H9 (cell line): ENCODE measurements at regions not wholly inside any gene's neighbourhood (a gene's known extent, or its start where the extent isn't known, plus 50 kb on each side); places are given as distances from the start of the nearest gene placed in this dataset.

Experiments
- DNase-seq: peaks from one replicate; pipeline ENCODE4 v3.0.0-alpha.2; 2017
- H2AFZ ChIP-seq: one replicate; pipeline ENCODE4 v1.6.1; 2013; ENCODE audit warnings: mild to moderate bottlenecking, low read length, control low read depth, moderate library complexity
- H2AK5ac ChIP-seq: 2 replicates; pipeline ENCODE4 v1.6.1; 2013; ENCODE audit warnings: low read length, control low read depth, mixed read lengths; ENCODE audit not compliant: insufficient read length
- H2BK120ac ChIP-seq: one replicate; pipeline ENCODE4 v1.6.1; 2013; ENCODE audit warnings: low read depth, mild to moderate bottlenecking, low read length, control low read depth, inconsistent platforms; ENCODE audit not compliant: poor library complexity, severe bottlenecking
- H2BK12ac ChIP-seq: 2 replicates; pipeline ENCODE4 v1.6.1; 2013; ENCODE audit warnings: low read length, control low read depth, mixed read lengths, low read depth; ENCODE audit not compliant: insufficient read length
- H2BK15ac ChIP-seq: 2 replicates; pipeline ENCODE4 v1.6.1; 2013; ENCODE audit warnings: low read depth, low read length, control low read depth
- H2BK20ac ChIP-seq: one replicate; pipeline ENCODE4 v1.6.1; 2013; ENCODE audit warnings: low read depth, mild to moderate bottlenecking, low read length, control low read depth, inconsistent platforms; ENCODE audit not compliant: poor library complexity, severe bottlenecking
- H2BK5ac ChIP-seq: 2 replicates; pipeline ENCODE4 v1.6.1; 2013; ENCODE audit warnings: low read length, control low read depth, mixed read lengths; ENCODE audit not compliant: insufficient read length
- H3K14ac ChIP-seq: 2 replicates; pipeline ENCODE4 v1.6.1; 2013; ENCODE audit warnings: low read length, control low read depth; ENCODE audit not compliant: insufficient read depth
- H3K18ac ChIP-seq: 2 replicates; pipeline ENCODE4 v1.6.1; 2013; ENCODE audit warnings: low read depth, mild to moderate bottlenecking, mixed read lengths, low read length, control low read depth; ENCODE audit not compliant: insufficient read length
- H3K23ac ChIP-seq: 2 replicates; pipeline ENCODE4 v1.6.1; 2013; ENCODE audit warnings: low read length, control low read depth, mixed read lengths, low read depth; ENCODE audit not compliant: insufficient read length
- H3K23me2 ChIP-seq: 2 replicates; pipeline ENCODE4 v1.6.1; 2013; ENCODE audit warnings: low read depth, mild to moderate bottlenecking, mixed read lengths, low read length, control low read depth; ENCODE audit not compliant: insufficient read length, poor library complexity, severe bottlenecking
- H3K27ac ChIP-seq: 2 replicates; pipeline ENCODE4 v1.5.1; 2013; ENCODE audit warnings: low read length, control low read depth, mixed read lengths, low read depth; ENCODE audit not compliant: insufficient read length
- H3K27me3 ChIP-seq: 2 replicates; pipeline ENCODE4 v1.6.1; 2013; ENCODE audit warnings: low read length, control low read depth, inconsistent platforms; ENCODE audit not compliant: insufficient read depth
- H3K4ac ChIP-seq: 2 replicates; pipeline ENCODE4 v1.6.1; 2013; ENCODE audit warnings: low read depth, mild to moderate bottlenecking, control low read depth, inconsistent platforms, low read length, moderate library complexity
- H3K4me1 ChIP-seq: 2 replicates; pipeline ENCODE4 v1.6.1; 2013; ENCODE audit warnings: low read length, control low read depth, inconsistent platforms; ENCODE audit not compliant: insufficient read depth
- H3K4me2 ChIP-seq: 2 replicates; pipeline ENCODE4 v1.6.1; 2013; ENCODE audit warnings: low read length, control low read depth, mixed read lengths; ENCODE audit not compliant: insufficient read length, insufficient read depth
- H3K56ac ChIP-seq: 2 replicates; pipeline ENCODE4 v1.6.1; 2013; ENCODE audit warnings: low read depth, mild to moderate bottlenecking, mixed read lengths, low read length, control low read depth; ENCODE audit not compliant: insufficient read length
- H3K79me1 ChIP-seq: 2 replicates; pipeline ENCODE4 v1.6.1; 2013; ENCODE audit warnings: low read depth, mild to moderate bottlenecking, moderate library complexity, low read length, control low read depth, inconsistent platforms; ENCODE audit not compliant: insufficient read depth, poor library complexity, severe bottlenecking
- H3K79me2 ChIP-seq: 2 replicates; pipeline ENCODE4 v1.6.1; 2013; ENCODE audit warnings: low read length, control low read depth, inconsistent platforms; ENCODE audit not compliant: insufficient read depth
- H3K9ac ChIP-seq: 2 replicates; pipeline ENCODE4 v1.6.1; 2013; ENCODE audit warnings: low read length, control low read depth, mixed read lengths; ENCODE audit not compliant: insufficient read length; ENCODE audit errors: extremely low read depth
- H3K9me3 ChIP-seq: one replicate; pipeline ENCODE4 v1.6.1; 2013; ENCODE audit warnings: low read depth, low read length, inconsistent platforms; ENCODE audit not compliant: control insufficient read depth
- H3T11ph ChIP-seq: one replicate; pipeline ENCODE4 v1.6.1; 2013; ENCODE audit warnings: mild to moderate bottlenecking, low read length, control low read depth, inconsistent platforms
- H4K20me1 ChIP-seq: one replicate; pipeline ENCODE4 v1.6.1; 2013; ENCODE audit not compliant: control insufficient read depth, insufficient read length, insufficient read depth
- H4K5ac ChIP-seq: 2 replicates; pipeline ENCODE4 v1.6.1; 2013; ENCODE audit warnings: low read depth, mild to moderate bottlenecking, mixed read lengths, low read length, control low read depth; ENCODE audit not compliant: insufficient read length
- H4K8ac ChIP-seq: replicated peaks from 2 replicates; pipeline ENCODE4 v1.6.1; 2013; ENCODE audit warnings: low read length, control low read depth, mixed read lengths, low read depth; ENCODE audit not compliant: insufficient read length
- H4K91ac ChIP-seq: 2 replicates; pipeline ENCODE4 v1.6.1; 2013; ENCODE audit warnings: low read depth, mild to moderate bottlenecking, moderate library complexity, mixed read lengths, low read length, control low read depth; ENCODE audit not compliant: insufficient read length
- H3K27ac Mint-ChIP-seq, 3 experiments: 2 replicates in 2 of 3; 3 replicates in 1 of 3; pipeline ENCODE4 v1.8.0; 2020 to 2021; ENCODE audit warnings: mixed read lengths in 3 of 3, mild to moderate bottlenecking in 1 of 3, moderate library complexity in 1 of 3
- H3K27me3 Mint-ChIP-seq: 2 replicates; pipeline ENCODE4 v1.8.0; 2021; ENCODE audit warnings: low read depth, mild to moderate bottlenecking, moderate library complexity, mixed read lengths
- H3K36me3 Mint-ChIP-seq, 3 experiments: 2 replicates in 2 of 3; 3 replicates in 1 of 3; pipeline ENCODE4 v1.8.0; 2020 to 2021; ENCODE audit warnings: low read depth in 3 of 3, mixed read lengths in 3 of 3; ENCODE audit not compliant: insufficient read depth in 1 of 3
- H3K4me1 Mint-ChIP-seq, 2 experiments: 2 replicates each; pipeline ENCODE4 v1.8.0; 2020; ENCODE audit warnings: mixed read lengths in 2 of 2
- H3K4me3 Mint-ChIP-seq, 2 experiments: 2 replicates in 1 of 2; 3 replicates in 1 of 2; pipeline ENCODE4 v1.8.0; 2020 to 2021; ENCODE audit warnings: mild to moderate bottlenecking in 2 of 2, mixed read lengths in 2 of 2, moderate library complexity in 1 of 2
- H3K9me3 Mint-ChIP-seq, 2 experiments: 2 replicates in 1 of 2; 3 replicates in 1 of 2; pipeline ENCODE4 v1.8.0; 2020; ENCODE audit warnings: mild to moderate bottlenecking in 2 of 2, mixed read lengths in 2 of 2, moderate library complexity in 1 of 2
- WGBS: extraction: QIAGEN DNeasy Blood & Tissue Kit; methylation state at CpG from one replicate; pipeline ENCODE4 v1.1.7; 2013; ENCODE audit warnings: missing lambda C conversion rate, low lambda C conversion rate, mixed read lengths; ENCODE audit not compliant: insufficient read length; ENCODE audit errors: extremely low coverage; 5-methylcytosine and 5-hydroxymethylcytosine counted together
- TF ChIP-seq, protein P1 (sequence below): fragments of 200-600 bp; sonication (generic); conservative IDR thresholded peaks from 3 replicates; pipeline ENCODE4 v1.8.0; 2021; ENCODE audit warnings: antibody characterized with exemption, mild to moderate bottlenecking

- no peaks in the 10 kb centered on the region for H3K27me3 ChIP-seq
- no peak overlapping the region for H2BK20ac ChIP-seq
- no peak overlapping the region for H2AFZ ChIP-seq
- H4K8ac ChIP-seq: no peak overlapping the region
- no peak overlapping the region for H3K4me2 ChIP-seq
- no peak overlapping the region for H3K56ac ChIP-seq
- H3K9me3 ChIP-seq: no peaks in the 10 kb centered on the region
- Mint-ChIP-seq H3K4me1 (0 out of 4 replicates have a peak, but pooled peaks cover 0 to 2% of the 10 kb centered on the region in 2 experiments), H3K27me3 (no peaks in the 10 kb centered on the region), H3K4me3 (no peak overlapping the region), H3K27ac (no peak overlapping the region; a peak in 1 of 7 replicates), H3K36me3 (peaks cover 0 to 5% (median 0%) of the 10 kb centered on the region in 3 experiments; a peak in 4 of 7 replicates), H3K9me3 (peaks cover 5 to 8% of the 10 kb centered on the region in 2 experiments; a peak in 3 of 5 replicates)
- TF ChIP-seq, protein P1, sequence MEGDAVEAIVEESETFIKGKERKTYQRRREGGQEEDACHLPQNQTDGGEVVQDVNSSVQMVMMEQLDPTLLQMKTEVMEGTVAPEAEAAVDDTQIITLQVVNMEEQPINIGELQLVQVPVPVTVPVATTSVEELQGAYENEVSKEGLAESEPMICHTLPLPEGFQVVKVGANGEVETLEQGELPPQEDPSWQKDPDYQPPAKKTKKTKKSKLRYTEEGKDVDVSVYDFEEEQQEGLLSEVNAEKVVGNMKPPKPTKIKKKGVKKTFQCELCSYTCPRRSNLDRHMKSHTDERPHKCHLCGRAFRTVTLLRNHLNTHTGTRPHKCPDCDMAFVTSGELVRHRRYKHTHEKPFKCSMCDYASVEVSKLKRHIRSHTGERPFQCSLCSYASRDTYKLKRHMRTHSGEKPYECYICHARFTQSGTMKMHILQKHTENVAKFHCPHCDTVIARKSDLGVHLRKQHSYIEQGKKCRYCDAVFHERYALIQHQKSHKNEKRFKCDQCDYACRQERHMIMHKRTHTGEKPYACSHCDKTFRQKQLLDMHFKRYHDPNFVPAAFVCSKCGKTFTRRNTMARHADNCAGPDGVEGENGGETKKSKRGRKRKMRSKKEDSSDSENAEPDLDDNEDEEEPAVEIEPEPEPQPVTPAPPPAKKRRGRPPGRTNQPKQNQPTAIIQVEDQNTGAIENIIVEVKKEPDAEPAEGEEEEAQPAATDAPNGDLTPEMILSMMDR: no peak
- H3K4ac ChIP-seq: no peak overlapping the region
- no peak overlapping the region for H3K23ac ChIP-seq
- no peaks in the 10 kb centered on the region; the same call in 1 of the 2 replicates for H3K4me1 ChIP-seq
- H3K14ac ChIP-seq: no peak overlapping the region
- H3K18ac ChIP-seq: no peak overlapping the region
- no peak for DNase-seq
- H2AK5ac ChIP-seq: no peak overlapping the region
- no peak overlapping the region for H3K27ac ChIP-seq
- H4K91ac ChIP-seq: no peak overlapping the region
- H2BK120ac ChIP-seq: no peak overlapping the region
- WGBS: no CpG with 5 or more reads among the region's 3 CpGs
- H2BK15ac ChIP-seq: no peak overlapping the region
- no peak overlapping the region for H2BK5ac ChIP-seq
- no peak overlapping the region for H4K5ac ChIP-seq
- no peaks in the 10 kb centered on the region for H3K79me2 ChIP-seq
- H4K20me1 ChIP-seq: no peaks in the 10 kb centered on the region
- H2BK12ac ChIP-seq: no peak overlapping the region
- no peak overlapping the region for H3K9ac ChIP-seq
- H3T11ph ChIP-seq: no peak overlapping the region
- no peaks in the 10 kb centered on the region for H3K23me2 ChIP-seq
- H3K79me1 ChIP-seq: no peaks in the 10 kb centered on the region
These were observed 166.3 kb downstream of the PHLDA1 start for GRCh38 chr12:75865315-75865714.
